Large intestine (tissue), 3 donors: ENCODE measurements at regions not wholly inside any gene's neighbourhood (a gene's known extent, or its start where the extent isn't known, plus 50 kb on each side); places are given as distances from the start of the nearest gene placed in this dataset.

ENCODE experiments used
- DNase-seq, 2 donors: peaks; one replicate each; pipeline versions ENCODE4 v3.0.0 to v3.0.0-alpha.2; 2013
- H3K27ac ChIP-seq: one replicate; pipeline ENCODE4 v1.5.1; 2013; ENCODE audit warnings: low read length
- H3K27me3 ChIP-seq: 2 replicates; pipeline ENCODE4 v1.6.1; 2013; ENCODE audit warnings: low read length; ENCODE audit not compliant: control insufficient read depth, insufficient read depth
- H3K36me3 ChIP-seq: 2 replicates; pipeline ENCODE4 v1.6.1; 2013; ENCODE audit warnings: low read length; ENCODE audit not compliant: control insufficient read depth, insufficient read depth
- H3K4me1 ChIP-seq: one replicate; pipeline ENCODE4 v1.6.1; 2013; ENCODE audit warnings: low read length; ENCODE audit not compliant: control insufficient read depth, insufficient read depth
- H3K4me3 ChIP-seq: one replicate; pipeline ENCODE4 v1.5.1; 2013; ENCODE audit warnings: low read length
- H3K9me3 ChIP-seq: one replicate; pipeline ENCODE4 v1.6.1; 2013; ENCODE audit warnings: mild to moderate bottlenecking, low read depth, low read length, moderate library complexity; ENCODE audit not compliant: control insufficient read depth
- WGBS: methylation state at CpG from one replicate; pipeline ENCODE4 v1.1.5; 2013; ENCODE audit warnings: low lambda C conversion rate; ENCODE audit not compliant: insufficient coverage; 5-methylcytosine and 5-hydroxymethylcytosine counted together

DNA sequence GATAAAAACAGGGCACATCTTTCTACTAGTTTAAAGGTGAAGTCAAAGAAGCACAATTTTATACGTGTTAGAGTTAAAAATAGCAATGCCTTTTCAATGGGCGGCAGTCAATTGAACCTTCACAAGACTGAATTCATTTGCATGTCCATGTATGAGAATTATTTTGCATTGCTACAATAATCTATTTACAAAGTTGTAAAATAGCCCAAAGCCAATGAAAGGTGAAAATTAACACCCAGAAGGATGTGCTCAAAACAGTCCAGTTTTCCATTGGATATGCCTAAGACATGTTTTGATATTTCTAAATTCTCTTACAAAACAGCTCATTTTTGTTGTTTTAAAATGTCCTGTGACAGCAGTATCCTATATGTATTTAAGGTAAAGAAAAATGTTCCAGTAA is 425.1 kb upstream of the SYT4 start:
- no peak overlapping the region for H3K4me3 ChIP-seq
- no peaks in the 10 kb centered on the region for H3K9me3 ChIP-seq
- WGBS, result no CpG with 5 or more reads among the region's 2 CpGs
- no peak for DNase-seq
- H3K27me3 ChIP-seq, result no peaks in the 10 kb centered on the region
- H3K36me3 ChIP-seq, result no peaks in the 10 kb centered on the region
- H3K27ac ChIP-seq, result no peak overlapping the region
- H3K4me1 ChIP-seq, result no peaks in the 10 kb centered on the region

- 85% methylated on average over 2 of the region's 2 CpGs for WGBS
- no peaks in the 10 kb centered on the region for H3K36me3 ChIP-seq
These were observed 425.8 kb upstream of the SYT4 start for GRCh38 chr18:43703050-43703449.

DNA sequence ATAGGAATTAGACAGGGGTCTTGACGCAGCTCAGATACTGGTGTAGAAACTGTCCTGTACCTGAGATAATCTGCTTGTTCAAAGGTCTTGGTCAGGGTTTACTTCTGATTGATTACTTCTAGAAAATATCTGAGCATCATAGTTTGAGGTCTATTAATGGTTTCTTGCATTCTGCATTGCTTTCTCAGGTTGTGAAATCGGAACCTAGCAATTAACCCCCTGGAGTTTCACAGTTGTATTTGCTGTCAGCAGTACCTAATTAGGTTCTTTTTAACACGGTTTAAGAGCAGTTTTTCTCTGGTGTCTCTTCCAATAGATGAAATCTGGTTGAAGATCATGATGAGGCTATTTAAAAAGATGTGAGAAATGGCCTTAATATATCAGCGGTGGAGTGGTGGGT is 428.6 kb upstream of the SYT4 start:
- Histone ChIP-seq H3K36me3 (no peaks in the 10 kb centered on the region), H3K27ac (no peak overlapping the region), H3K9me3 (no peaks in the 10 kb centered on the region), H3K27me3 (no peaks in the 10 kb centered on the region), H3K4me3 (no peak overlapping the region), H3K4me1 (no peaks in the 10 kb centered on the region)
- DNase-seq, result no peak
- no CpG with 5 or more reads among the region's 4 CpGs for WGBS

More at GRCh38 chr18:43703050-43703449, 425.8 kb upstream of the SYT4 start:
- Histone ChIP-seq H3K27ac (no peak overlapping the region), H3K9me3 (no peaks in the 10 kb centered on the region), H3K27me3 (no peaks in the 10 kb centered on the region), H3K4me1 (no peaks in the 10 kb centered on the region), H3K4me3 (no peak overlapping the region)
- DNase-seq, result no peak

- Histone ChIP-seq H3K9me3 (no peaks in the 10 kb centered on the region), H3K36me3 (no peaks in the 10 kb centered on the region), H3K4me1 (no peaks in the 10 kb centered on the region), H3K27me3 (no peaks in the 10 kb centered on the region), H3K27ac (no peak overlapping the region), H3K4me3 (no peak overlapping the region)
- no peak for DNase-seq
- WGBS, result 100% methylated on average over 1 of the region's 4 CpGs
These were observed 432.8 kb upstream of the SYT4 start for GRCh38 chr18:43710135-43710534.

- H3K4me3 ChIP-seq, result no peak overlapping the region
- no peaks in the 10 kb centered on the region for H3K9me3 ChIP-seq
- H3K27ac ChIP-seq, result no peak overlapping the region
- no peaks in the 10 kb centered on the region for H3K36me3 ChIP-seq
- WGBS, result no CpG with 5 or more reads among the region's 3 CpGs
- H3K4me1 ChIP-seq, result no peaks in the 10 kb centered on the region
- DNase-seq, result no peak
- no peaks in the 10 kb centered on the region for H3K27me3 ChIP-seq
These were observed 437.2 kb upstream of the SYT4 start for GRCh38 chr18:43714343-43715010.

DNA sequence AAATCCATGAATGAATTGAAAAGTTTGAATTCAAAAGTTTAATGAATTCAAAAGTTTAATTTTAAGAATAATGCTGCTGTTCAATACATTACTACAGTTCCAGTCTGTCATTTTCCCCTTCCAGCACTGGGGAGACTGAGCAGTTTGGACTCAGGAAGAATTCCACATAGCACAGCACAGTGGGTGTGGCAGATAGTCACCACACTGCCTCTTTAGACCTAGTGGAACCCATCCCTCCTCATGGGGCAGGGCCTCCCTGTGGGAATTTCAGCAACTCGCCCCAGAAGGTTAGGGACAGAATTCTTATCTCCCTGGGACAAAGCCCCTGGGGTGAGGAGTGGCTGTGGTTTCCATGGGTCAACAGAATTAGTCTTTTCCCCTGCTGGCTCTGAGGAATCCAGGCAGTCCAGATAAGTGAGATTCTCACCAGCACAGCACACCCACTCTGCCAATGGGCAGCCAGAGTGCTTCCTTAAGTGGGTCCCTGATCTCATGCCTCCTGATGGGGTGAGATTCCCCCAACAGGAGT is 442.0 kb upstream of the SYT4 start:
- Histone ChIP-seq H3K27me3 (no peaks in the 10 kb centered on the region), H3K4me1 (no peaks in the 10 kb centered on the region), H3K27ac (no peak overlapping the region), H3K36me3 (no peaks in the 10 kb centered on the region), H3K9me3 (no peaks in the 10 kb centered on the region), H3K4me3 (no peak overlapping the region)
- no CpG with 5 or more reads among the region's 1 CpG for WGBS
- DNase-seq, result no peak

DNA sequence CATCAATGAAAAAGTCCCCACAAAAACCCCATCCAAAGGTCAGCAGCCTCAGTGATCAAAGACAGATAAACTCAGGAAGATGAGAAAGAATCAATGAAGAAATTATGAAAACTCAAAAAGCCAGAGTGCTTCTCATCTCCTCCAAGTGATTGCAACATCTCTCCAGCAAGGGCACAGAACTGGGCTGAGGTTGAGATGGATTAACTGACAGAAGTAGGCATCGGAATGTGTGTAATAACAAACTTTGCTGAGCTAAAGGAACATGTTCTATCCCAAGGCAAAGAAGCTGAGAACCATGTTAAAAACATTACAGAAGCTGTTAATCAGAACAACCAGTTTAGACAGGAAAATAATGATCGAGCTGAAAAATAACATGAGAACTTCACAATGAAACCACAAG is 442.8 kb upstream of the SYT4 start:
- Histone ChIP-seq H3K4me1 (no peaks in the 10 kb centered on the region), H3K27ac (no peak overlapping the region), H3K27me3 (no peaks in the 10 kb centered on the region), H3K9me3 (no peaks in the 10 kb centered on the region), H3K4me3 (no peak overlapping the region), H3K36me3 (no peaks in the 10 kb centered on the region)
- no peak for DNase-seq
- 88% methylated on average over 1 of the region's 2 CpGs for WGBS

GRCh38 chr18:43735570-43735969 is 458.3 kb upstream of the SYT4 start:
- H3K27ac ChIP-seq, result no peak overlapping the region
- no peaks in the 10 kb centered on the region for H3K36me3 ChIP-seq
- no peaks in the 10 kb centered on the region for H3K4me1 ChIP-seq
- 60% methylated on average over 1 of the region's 2 CpGs for WGBS
- no peaks in the 10 kb centered on the region for H3K9me3 ChIP-seq
- DNase-seq, result no peak
- no peak overlapping the region for H3K4me3 ChIP-seq
- H3K27me3 ChIP-seq, result no peaks in the 10 kb centered on the region

DNA sequence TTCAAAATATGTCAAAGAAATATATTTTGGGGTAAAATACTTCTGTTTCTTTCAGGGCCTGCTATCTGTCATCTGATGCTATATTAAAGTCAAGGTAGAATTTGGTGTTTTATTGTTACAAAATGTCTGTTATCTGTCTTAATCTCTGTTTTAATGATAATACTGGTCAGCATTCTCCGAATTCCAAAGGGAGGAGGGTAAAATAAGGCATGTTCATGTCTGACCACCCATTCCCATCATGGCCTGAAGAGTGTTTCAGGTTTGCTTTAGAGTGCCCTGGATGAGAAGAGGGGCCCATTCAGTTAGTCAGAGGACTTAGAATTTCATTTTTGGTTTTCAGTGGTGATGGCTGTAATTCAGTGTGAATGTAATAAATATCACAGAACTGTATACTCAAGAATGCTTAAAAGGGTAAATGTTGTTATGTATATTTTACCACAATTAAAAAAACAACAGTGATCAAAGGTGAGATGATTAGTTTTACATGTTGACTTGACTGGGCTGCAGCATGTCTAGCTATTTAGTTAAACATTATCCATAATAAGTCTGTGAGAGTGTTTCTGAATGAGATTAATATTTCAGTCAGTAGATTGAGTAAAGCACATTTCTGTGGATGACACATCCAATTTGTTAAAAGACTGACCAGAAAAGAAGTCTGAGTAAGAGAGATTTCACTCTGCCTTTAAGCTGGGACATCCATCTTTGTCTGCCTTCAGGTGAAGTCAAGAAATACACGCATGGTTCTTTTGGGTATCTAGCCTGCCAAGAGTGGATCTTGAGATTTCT is 467.9 kb upstream of the SYT4 start:
- H3K27ac ChIP-seq, result no peak overlapping the region
- no peaks in the 10 kb centered on the region for H3K27me3 ChIP-seq
- DNase-seq, result no peak
- no peaks in the 10 kb centered on the region for H3K9me3 ChIP-seq
- no peak overlapping the region for H3K4me3 ChIP-seq
- H3K4me1 ChIP-seq, result no peaks in the 10 kb centered on the region
- H3K36me3 ChIP-seq, result no peaks in the 10 kb centered on the region
- no CpG with 5 or more reads among the region's 2 CpGs for WGBS

DNA sequence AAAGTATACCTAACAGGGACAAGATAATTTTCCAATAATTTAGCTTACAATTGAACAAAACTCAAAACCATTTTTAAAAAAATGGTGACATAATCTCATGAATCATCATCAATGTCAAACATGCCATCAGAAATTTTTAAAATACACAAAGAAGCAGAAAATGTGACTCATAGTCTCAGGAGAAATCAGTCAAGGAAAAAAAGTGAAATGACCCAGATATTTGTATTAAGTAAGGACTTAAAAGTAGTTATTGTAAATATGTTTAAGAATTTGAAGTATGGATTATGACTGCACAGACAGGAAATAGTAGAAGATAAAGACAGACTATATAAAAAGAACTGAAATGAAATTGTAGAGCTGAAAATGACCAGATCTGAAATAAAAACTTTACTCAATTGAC is 473.9 kb upstream of the SYT4 start:
- H3K9me3 ChIP-seq, result peaks cover 3% of the 10 kb centered on the region
- H3K27me3 ChIP-seq, result no peaks in the 10 kb centered on the region
- H3K4me1 ChIP-seq, result no peaks in the 10 kb centered on the region
- no peaks in the 10 kb centered on the region for H3K36me3 ChIP-seq
- no peak for DNase-seq
- no peak overlapping the region for H3K27ac ChIP-seq
- no peak overlapping the region for H3K4me3 ChIP-seq
